GM19397 (cell line): ENCODE measurements at regions not wholly inside any gene's neighbourhood (a gene's known extent, or its start where the extent isn't known, plus 50 kb on each side); places are given as distances from the start of the nearest gene placed in this dataset.

Experiments used
- ATAC-seq: cut with Tn5 transposase; IDR thresholded peaks from one replicate; pipeline ENCODE4 v1.9.1; 2021; ENCODE audit warnings: mild to moderate bottlenecking, moderate library complexity; ENCODE audit not compliant: unreplicated experiment

GRCh38 chr14:96617635-96618034 is 115.5 kb downstream of the PAPOLA start:
- no peak for ATAC-seq

GRCh38 chr14:96622926-96623325 is 120.7 kb downstream of the PAPOLA start:
- no peak for ATAC-seq

- ATAC-seq = no peak
These were observed 121.7 kb downstream of the PAPOLA start for GRCh38 chr14:96623676-96624484.

GRCh38 chr14:96624661-96625425 is 122.7 kb downstream of the PAPOLA start:
- no peak for ATAC-seq

GRCh38 chr14:96625426-96625985 is 123.3 kb downstream of the PAPOLA start:
- ATAC-seq = no peak

- no peak for ATAC-seq
These were observed 124.1 kb downstream of the PAPOLA start for GRCh38 chr14:96626121-96626768.

- ATAC-seq = no peak
These were observed 124.7 kb downstream of the PAPOLA start for GRCh38 chr14:96626916-96627315.

- ATAC-seq = no peak
These were observed 125.2 kb downstream of the PAPOLA start for GRCh38 chr14:96627386-96627785.

GRCh38 chr14:96627811-96628775 is 125.9 kb downstream of the PAPOLA start:
- no peak for ATAC-seq

- no peak for ATAC-seq
These were observed 126.9 kb downstream of the PAPOLA start for GRCh38 chr14:96629082-96629481.

GRCh38 chr14:96629558-96630222 is 127.5 kb downstream of the PAPOLA start:
- no peak for ATAC-seq

- ATAC-seq = no peak
These were observed 128.1 kb downstream of the PAPOLA start for GRCh38 chr14:96630281-96630680.

- ATAC-seq = no peak
These were observed 128.8 kb downstream of the PAPOLA start for GRCh38 chr14:96631030-96631429.

GRCh38 chr14:96631621-96632362 is 129.6 kb downstream of the PAPOLA start:
- ATAC-seq = no peak

- ATAC-seq = no peak
These were observed 130.2 kb downstream of the PAPOLA start for GRCh38 chr14:96632363-96632758.

- ATAC-seq = no peak
These were observed 130.9 kb downstream of the PAPOLA start for GRCh38 chr14:96633096-96633495.

- ATAC-seq = no peak
These were observed 132.3 kb downstream of the PAPOLA start for GRCh38 chr14:96634481-96634880.

- no peak for ATAC-seq
These were observed 132.7 kb downstream of the PAPOLA start for GRCh38 chr14:96634896-96635295.

- no peak for ATAC-seq
These were observed 133.7 kb downstream of the PAPOLA start for GRCh38 chr14:96635850-96636249.
